ENCODE measurements at regions not wholly inside any gene's neighbourhood (a gene's known extent, or its start where the extent isn't known, plus 50 kb on each side); places are given as distances from the start of the nearest gene placed in this dataset.

- intact Hi-C loops (cut with micrococcal nuclease) = no loop called here
- no peak overlapping the region for H3K9ac ChIP-seq (ENCODE audit: insufficient read depth, low read length, poor library complexity, severe bottlenecking)
- H3K4me3 Mint-ChIP-seq = no peak overlapping the region
- H3K36me3 Mint-ChIP-seq = no peaks in the 10 kb centered on the region
- peaks cover 0 to 3% (median 0%) of the 10 kb centered on the region in 3 donors for H3K27me3 Mint-ChIP-seq (ENCODE audit: low read depth in 3 of 3)
- no peaks in the 10 kb centered on the region for H3K36me3 ChIP-seq (replicated peaks in 1 of 2; ENCODE audit: control insufficient read depth in 1 of 2, insufficient read depth in 2 of 2, low read length in 2 of 2)
- H3K79me2 ChIP-seq (ENCODE audit: insufficient read depth, low read length) = no peaks in the 10 kb centered on the region
- H3K4me1 ChIP-seq (ENCODE audit: control insufficient read depth in 1 of 2, insufficient read depth in 2 of 2, low read length in 2 of 2) = no peaks in the 10 kb centered on the region
- TF ChIP-seq CTCF (IDR thresholded peaks at IDR 0.05) = no peak
- peaks cover 0 to 5% (median 0%) of the 10 kb centered on the region in 7 donors for H3K9me3 Mint-ChIP-seq
- no peaks in the 10 kb centered on the region for H3K4me1 Mint-ChIP-seq
- H3K27ac ChIP-seq (ENCODE audit: low read depth in 1 of 2, low read length in 2 of 2) = no peak overlapping the region
- no CpG with 5 or more reads among the region's 2 CpGs for WGBS (ENCODE audit: insufficient coverage)
- H3K4me3 ChIP-seq (replicated peaks in 1 of 3; ENCODE audit: low read depth in 2 of 3, low read length in 3 of 3) = no peak overlapping the region
- H3K4me2 ChIP-seq (replicated peaks; ENCODE audit: extremely low read depth, low read length, poor library complexity, severe bottlenecking) = no peak overlapping the region
- peaks cover 0 to 8% of the 10 kb centered on the region in 2 donors for H3K9me3 ChIP-seq (replicated peaks in 1 of 2; ENCODE audit: control insufficient read depth in 1 of 2, insufficient read depth in 1 of 2, low read length in 2 of 2)
- DNase-seq = no peak
- no peaks in the 10 kb centered on the region for H3K27me3 ChIP-seq (ENCODE audit: control insufficient read depth in 2 of 2, insufficient read depth in 2 of 2, low read length in 2 of 2)
- no peak overlapping the region for H2AFZ ChIP-seq (ENCODE audit: insufficient read depth, low read depth, low read length, poor library complexity, severe bottlenecking)
- H3K27ac Mint-ChIP-seq = no peak overlapping the region
- no peaks in the 10 kb centered on the region for H4K20me1 ChIP-seq (ENCODE audit: insufficient read depth, low read length)
Observed at GRCh38 chr12:58747533-58747932, 172.8 kb downstream of the LRIG3 start.

GRCh38 chr12:58750484-58750883 is 169.8 kb downstream of the LRIG3 start:
- no peak for TF ChIP-seq CTCF (IDR thresholded peaks at IDR 0.05)
- Histone ChIP-seq H3K9me3 (replicated peaks in 1 of 2; ENCODE audit: control insufficient read depth in 1 of 2, insufficient read depth in 1 of 2, low read length in 2 of 2) (peaks cover 3 to 5% of the 10 kb centered on the region in 2 donors), H3K4me1 (ENCODE audit: control insufficient read depth in 1 of 2, insufficient read depth in 2 of 2, low read length in 2 of 2) (no peaks in the 10 kb centered on the region), H4K20me1 (ENCODE audit: insufficient read depth, low read length) (no peaks in the 10 kb centered on the region), H3K27ac (ENCODE audit: low read depth in 1 of 2, low read length in 2 of 2) (no peak overlapping the region), H3K4me3 (replicated peaks in 1 of 3; ENCODE audit: low read depth in 2 of 3, low read length in 3 of 3) (no peak overlapping the region), H3K36me3 (replicated peaks in 1 of 2; ENCODE audit: control insufficient read depth in 1 of 2, insufficient read depth in 2 of 2, low read length in 2 of 2) (no peaks in the 10 kb centered on the region), H3K9ac (ENCODE audit: insufficient read depth, low read length, poor library complexity, severe bottlenecking) (no peak overlapping the region), H2AFZ (ENCODE audit: insufficient read depth, low read depth, low read length, poor library complexity, severe bottlenecking) (no peak overlapping the region), H3K79me2 (ENCODE audit: insufficient read depth, low read length) (no peaks in the 10 kb centered on the region), H3K27me3 (ENCODE audit: control insufficient read depth in 2 of 2, insufficient read depth in 2 of 2, low read length in 2 of 2) (no peaks in the 10 kb centered on the region), H3K4me2 (replicated peaks; ENCODE audit: extremely low read depth, low read length, poor library complexity, severe bottlenecking) (no peak overlapping the region)
- Mint-ChIP-seq H3K27me3 (ENCODE audit: low read depth in 3 of 3) (peaks cover 0 to 3% (median 0%) of the 10 kb centered on the region in 3 donors), H3K36me3 (no peaks in the 10 kb centered on the region), H3K4me3 (no peak overlapping the region), H3K4me1 (no peaks in the 10 kb centered on the region), H3K9me3 (peaks cover 0 to 5% (median 0%) of the 10 kb centered on the region in 7 donors), H3K27ac (no peak overlapping the region)
- DNase-seq = no peak
- intact Hi-C loops (cut with micrococcal nuclease) = no loop called here
- WGBS (ENCODE audit: insufficient coverage) = 100% methylated on average over 2 of the region's 3 CpGs

Data from CD14-positive monocyte (primary cell).